LNCAP (cell line): ENCODE measurements at regions not wholly inside any gene's neighbourhood (a gene's known extent, or its start where the extent isn't known, plus 50 kb on each side); places are given as distances from the start of the nearest gene placed in this dataset.

ENCODE experiments used
- CTCF ChIP-seq: fragments of 450-650 bp; IDR thresholded peaks from 2 replicates; pipeline ENCODE4 v1.5.1; 2017; ENCODE audit warnings: mild to moderate bottlenecking

GRCh38 chr2:14828968-14829367 lies 196.5 kb downstream of the LRATD1 start:
- TF ChIP-seq CTCF = no peak

DNA sequence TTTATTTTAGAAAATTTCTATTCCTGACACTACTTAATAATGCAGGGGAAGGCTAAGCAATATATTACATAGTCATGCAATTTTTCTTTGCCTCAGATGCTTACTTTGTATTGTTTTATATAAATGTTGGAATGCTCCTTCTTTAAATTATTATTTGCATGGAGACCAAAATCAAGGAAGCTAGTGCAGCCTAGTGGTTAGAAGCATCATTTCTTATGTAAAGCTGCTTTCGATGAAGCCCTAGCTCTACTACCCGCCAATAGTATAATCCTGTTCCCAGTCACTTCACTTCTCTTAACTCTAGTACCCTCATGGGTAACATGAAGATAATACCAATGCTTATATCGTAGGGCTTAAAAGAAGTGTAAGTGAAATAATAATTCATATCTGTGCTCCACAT lies 198.9 kb downstream of the LRATD1 start:
- TF ChIP-seq CTCF = peak; percentile 48

- TF ChIP-seq CTCF = no peak
Observed at GRCh38 chr2:14843507-14844204, 211.1 kb downstream of the LRATD1 start.

GRCh38 chr2:14855751-14856150 lies 223.2 kb downstream of the LRATD1 start:
- TF ChIP-seq CTCF = no peak

DNA sequence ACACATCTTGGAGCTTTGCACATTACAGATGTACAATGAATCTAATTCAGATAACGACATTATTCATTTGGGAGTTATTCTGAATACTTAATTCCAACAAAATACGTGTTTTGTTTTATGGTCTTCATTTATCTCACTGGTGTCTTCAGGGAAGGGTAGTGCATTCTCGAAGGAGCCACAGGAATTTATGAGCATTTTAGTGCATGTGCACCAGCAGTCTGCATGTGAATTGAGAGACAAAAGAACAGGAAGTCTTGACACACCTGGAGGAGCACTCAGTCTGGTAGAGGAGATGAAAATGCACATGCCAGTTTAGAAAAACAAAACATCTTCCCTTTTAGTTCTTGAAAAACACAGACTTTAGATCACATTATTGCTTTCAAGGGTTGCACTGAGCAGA lies 228.7 kb downstream of the LRATD1 start:
- no peak for TF ChIP-seq CTCF

GRCh38 chr2:14866736-14867352 lies 234.3 kb downstream of the LRATD1 start:
- no peak for TF ChIP-seq CTCF

DNA sequence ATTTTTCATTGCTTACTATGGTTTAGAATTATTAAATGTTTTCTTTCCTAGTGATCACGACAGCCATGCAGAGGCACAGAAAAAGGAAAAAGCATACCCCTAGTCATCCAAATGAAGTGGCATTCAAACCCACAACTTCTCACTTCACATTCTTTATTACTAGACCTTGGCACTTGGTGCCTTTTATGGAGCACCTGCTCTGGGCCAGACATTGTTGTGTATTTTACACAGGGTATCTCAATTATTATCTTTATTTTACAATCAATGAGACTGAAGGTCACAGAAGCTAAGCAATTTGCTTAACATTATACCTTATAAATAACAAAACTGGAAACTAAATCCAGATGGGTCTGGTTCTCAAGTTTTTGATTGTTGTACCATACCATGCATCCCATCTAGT lies 235.3 kb downstream of the LRATD1 start:
- no peak for TF ChIP-seq CTCF
